Retina (tissue), 1 donor: ENCODE measurements at regions not wholly inside any gene's neighbourhood (a gene's known extent, or its start where the extent isn't known, plus 50 kb on each side); places are given as distances from the start of the nearest gene placed in this dataset.

Experiments
- DNase-seq: peaks from one replicate; pipeline ENCODE4 v3.0.0-alpha.2; 2016

DNA sequence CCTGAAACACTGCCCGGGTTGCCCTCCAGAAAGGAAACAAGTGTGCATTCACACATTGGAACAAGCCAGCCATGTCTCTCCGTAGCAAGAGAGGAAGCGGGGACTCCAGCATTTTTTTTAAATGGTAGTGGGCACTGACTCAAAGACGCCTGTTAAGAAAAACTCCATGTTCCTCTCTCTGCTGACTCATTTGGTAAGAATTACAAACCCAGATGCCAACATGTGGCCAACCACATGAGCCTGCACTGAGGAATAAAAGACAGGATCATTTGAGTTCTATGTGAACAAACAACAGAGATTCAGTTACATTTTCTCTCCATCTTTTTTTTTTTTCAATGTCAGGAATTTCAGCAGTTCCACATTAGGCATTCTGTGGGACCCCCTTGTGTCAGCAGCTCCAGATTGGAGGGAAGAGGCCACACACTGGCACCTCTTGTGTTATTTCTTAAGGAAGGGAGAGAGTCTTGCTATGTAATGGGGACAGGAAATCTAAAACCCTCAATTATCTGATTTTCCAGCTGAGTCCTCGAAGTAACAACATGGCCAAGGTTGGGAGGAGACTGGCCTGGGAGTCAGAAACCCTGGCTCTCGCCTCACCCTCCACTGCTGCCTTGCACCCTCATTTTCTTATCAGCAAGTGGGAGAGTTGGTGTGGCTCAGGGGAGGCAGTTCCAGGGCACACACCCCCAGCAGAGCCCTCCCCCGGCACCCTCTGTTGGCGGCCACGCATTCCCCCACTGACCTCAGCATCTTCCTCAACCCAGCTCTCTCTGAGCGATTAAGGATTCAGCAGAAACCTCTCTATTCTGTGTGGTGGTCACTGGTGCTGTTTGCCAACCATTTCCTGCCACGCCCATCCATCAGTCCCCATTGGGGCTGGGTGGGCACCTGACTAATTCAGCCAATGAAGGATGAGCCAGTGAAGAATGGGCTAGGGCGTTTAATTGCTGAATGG, 173.0 kb downstream of the FOXL1 start:
- DNase-seq, result no peak

GRCh38 chr16:86752582-86753175, 174.3 kb downstream of the FOXL1 start:
- no peak for DNase-seq

- no peak for DNase-seq
Measured at GRCh38 chr16:86753399-86753798, 175.1 kb downstream of the FOXL1 start.

DNA sequence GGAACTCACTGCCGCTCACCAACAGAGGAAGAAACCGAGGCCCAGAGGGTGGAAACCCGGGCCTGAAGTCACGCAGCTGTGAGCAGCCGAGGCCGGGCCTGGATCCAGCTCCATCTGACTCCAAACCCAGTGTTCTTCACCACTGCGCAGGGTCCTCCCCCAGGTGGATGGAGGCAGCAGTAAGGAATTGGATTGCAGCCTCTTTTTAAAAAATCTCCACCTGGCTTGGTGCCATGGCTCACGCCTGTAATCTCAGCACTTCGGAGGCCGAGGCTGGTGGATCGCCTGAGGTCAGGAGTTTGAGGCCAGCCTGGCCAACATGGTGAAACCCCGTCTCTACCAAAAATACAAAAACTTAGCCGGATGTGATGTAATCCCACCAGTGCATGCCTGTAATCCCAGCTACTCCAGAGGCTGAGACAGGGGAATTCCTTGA, 177.2 kb downstream of the FOXL1 start:
- no peak for DNase-seq

DNA sequence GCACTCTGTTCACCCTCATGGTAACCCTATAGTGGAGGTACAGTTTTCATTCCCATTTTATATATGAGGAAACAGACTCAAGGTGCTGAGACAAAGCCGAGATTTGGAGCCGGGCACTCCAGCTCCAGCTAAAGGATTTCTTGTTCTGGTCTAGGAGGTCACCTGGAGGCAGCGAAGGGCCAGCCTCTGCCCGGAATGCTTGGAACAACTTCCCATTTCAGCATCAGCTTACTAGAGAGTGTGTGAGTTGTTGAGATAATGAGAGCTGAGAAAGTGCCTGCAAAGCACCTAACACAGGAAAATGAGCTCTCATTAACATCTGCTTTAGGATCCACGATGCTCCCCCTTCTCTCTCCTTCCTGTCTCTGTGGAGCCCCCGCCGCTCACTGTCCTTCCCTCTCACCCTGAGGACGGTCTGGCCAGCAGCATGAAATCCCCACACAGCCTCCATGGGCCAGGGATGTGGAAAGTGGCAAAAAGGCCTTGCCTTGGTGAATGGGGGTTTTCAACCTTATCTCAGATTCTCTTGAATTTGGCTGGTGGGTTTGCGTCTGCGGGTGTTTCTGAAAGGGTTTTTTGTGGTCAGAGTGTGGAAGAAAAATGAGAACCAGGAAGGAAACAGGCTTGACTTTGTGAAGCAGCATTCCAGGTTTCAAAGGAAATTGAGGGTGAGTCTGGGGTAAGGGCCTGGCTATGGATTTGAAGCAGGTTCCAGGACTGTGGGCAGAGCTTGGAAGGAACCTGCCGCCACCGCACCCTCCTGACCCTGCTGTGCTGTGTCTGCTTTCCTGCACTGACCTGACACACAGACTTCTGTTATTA, 178.7 kb downstream of the FOXL1 start:
- no peak for DNase-seq

DNA sequence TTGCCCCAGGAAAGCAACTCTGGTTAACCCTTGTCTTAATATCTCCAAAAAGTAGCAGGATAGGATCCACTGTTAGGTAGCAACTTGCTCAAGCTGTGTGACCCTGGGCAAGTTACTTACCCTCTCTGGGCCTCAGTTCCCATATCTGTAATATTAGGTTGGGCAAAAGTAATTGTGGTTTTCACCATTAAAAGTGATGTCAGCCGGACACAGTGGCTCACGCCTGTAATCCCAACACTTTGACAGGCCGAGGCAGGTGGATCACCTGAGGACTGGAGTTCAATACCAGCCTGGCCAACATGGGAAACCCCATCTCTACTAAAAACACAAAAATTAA, 179.3 kb downstream of the FOXL1 start:
- DNase-seq, result no peak

GRCh38 chr16:86758932-86759331, 180.6 kb downstream of the FOXL1 start:
- no peak for DNase-seq

- DNase-seq, result peak; percentile 82
Measured at GRCh38 chr16:86761111-86762031, 183.0 kb downstream of the FOXL1 start.

- peak; percentile 52 for DNase-seq
Measured at GRCh38 chr16:86762095-86762494, 183.7 kb downstream of the FOXL1 start.

GRCh38 chr16:86763819-86764218, 185.5 kb downstream of the FOXL1 start:
- DNase-seq, result no peak

GRCh38 chr16:86764551-86764950, 186.2 kb downstream of the FOXL1 start:
- DNase-seq, result no peak

DNA sequence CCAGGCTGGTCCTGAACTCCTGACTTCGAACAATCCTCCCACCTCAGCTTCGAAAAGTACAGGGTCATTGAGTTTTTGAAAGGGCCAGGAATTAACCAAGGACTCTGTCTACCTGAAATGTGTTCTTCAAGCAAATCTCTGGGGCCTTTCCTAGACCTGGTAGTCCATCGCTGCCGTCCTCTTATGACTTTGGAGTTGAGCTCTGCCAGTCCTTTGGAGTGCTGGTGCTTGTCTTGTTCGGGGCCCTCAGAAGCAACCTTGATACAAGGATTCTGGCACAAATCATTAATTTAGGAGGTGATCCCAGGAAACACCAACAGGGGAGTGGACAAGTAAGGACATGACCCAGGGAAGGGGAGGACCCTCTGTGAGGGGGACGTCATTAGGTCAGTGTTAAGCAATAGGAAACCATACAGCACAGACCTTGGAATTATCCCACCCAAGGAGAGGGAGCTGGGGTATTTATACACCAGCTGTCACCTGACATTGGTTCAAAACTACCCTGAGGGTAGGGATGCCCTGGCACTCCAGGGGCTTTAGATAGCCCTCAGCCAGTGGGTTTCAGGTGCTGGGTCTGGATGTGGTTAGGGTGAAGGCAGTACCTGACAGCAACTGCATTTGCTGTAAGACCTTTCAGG, 187.2 kb downstream of the FOXL1 start:
- DNase-seq, result no peak

DNA sequence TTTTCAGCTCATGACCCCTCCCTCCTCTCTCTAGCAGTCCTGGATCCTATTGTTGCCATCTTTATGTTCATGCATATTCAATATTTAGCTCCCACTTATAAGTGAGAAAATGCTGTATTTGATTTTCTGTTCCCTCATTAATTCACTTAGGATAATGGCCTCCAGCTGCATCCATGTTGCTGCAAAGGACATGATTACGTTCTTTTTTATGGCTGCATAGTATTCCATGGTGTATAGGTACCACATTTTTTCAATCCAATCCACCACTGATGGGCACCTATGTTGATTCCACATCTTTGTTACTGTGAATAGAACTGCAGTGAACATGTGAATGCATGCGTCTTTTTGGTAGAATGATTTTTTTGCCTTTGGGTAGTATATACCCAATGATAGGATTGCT, 188.4 kb downstream of the FOXL1 start:
- no peak for DNase-seq

DNA sequence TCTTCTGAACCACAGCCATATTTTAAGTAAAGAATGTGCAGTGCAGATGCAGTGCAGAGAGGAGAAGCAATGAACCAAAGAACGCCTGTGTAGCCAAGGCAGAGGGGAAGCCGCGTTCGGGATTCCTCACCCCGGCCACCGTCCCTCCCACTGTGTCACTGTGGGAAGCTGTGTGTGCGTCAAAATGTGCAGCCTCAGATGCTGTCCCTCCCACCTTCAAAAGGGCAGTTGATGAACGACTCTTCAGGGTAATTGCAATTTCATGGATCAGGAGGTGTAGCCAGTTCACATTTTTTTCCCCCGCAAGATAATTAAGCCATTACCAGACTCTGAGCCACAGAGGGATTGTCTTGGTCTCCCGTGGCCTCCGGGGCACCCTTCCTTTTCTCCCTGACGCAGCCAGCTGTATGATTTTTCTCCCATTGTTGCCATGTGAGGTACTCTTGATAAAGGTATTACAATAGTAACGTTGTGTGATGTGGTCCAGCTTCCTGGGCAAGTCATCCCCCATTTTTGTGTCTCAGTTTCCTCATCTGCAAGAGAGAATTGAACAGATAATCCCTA, 190.0 kb downstream of the FOXL1 start:
- DNase-seq, result no peak

- no peak for DNase-seq
Measured at GRCh38 chr16:86768999-86769398, 190.7 kb downstream of the FOXL1 start.

GRCh38 chr16:86771506-86772460, 193.4 kb downstream of the FOXL1 start:
- DNase-seq, result peak; percentile 42

DNA sequence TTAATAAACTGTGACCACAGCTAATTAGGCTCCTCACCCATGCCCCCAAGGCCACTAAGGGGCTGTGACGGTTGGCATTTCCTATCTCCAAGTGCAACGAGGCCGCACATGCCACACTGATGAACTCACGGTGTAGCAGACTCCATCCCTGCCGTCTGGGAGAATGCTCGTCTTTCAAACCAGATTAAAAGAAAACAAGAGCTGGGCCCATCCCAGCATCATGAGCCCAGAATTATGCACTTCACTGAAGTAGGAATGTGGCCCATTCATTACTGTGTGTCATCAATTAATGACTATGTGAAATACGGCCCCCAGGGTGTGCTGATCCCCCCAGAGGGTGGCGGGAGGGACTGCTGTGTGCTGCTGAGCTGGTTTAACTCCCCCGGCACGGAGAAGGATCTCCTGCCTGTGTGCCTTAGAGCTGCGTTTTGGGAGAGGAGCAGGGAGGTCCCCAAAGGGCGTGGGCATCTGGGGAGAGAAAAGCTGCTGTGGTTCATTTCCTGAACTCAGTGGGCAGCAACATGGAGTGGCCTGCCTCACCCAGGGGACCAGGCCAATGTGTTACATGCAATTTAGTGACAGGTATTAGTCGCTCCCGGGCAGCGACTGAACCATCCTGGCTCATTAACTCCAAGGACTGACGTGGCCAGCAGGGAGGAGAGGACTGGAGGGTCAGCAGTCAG, 194.5 kb downstream of the FOXL1 start:
- peak; percentile 85 for DNase-seq

- no peak for DNase-seq
Measured at GRCh38 chr16:86773354-86773715, 195.0 kb downstream of the FOXL1 start.

- DNase-seq, result no peak
Measured at GRCh38 chr16:86774931-86775330, 196.6 kb downstream of the FOXL1 start.

DNA sequence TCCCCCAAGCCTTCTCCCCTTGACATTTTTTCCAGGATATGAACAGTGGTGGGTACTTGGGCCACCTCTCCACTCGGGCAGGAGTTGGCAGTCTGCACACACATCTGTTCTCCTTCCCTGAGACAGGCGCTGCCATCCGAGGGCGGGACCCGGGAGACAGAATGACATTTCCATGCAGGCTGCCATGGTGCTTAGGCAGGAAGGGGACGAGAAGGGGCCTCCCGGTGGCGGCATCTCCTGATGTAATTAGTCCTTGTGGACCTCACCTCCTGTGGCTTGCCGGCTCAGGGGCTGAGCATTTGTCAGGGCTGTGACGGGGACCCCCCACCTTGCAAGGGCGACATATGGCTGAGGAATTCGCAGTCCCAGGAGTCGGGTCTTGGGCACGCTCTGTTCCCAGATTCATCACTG, 197.2 kb downstream of the FOXL1 start:
- no peak for DNase-seq
